K562 (cell line): ENCODE measurements at regions not wholly inside any gene's neighbourhood (a gene's known extent, or its start where the extent isn't known, plus 50 kb on each side); places are given as distances from the start of the nearest gene placed in this dataset.

Experiments
- ATAC-seq: fragments of 200-7000 bp; cut with Tn5 transposase; 3 replicates; pipeline ENCODE4 v1.9.1; 2020; ENCODE audit warnings: moderate library complexity
- BruUV-seq: library from RNA; stranded (reverse); fragments of 400-500 nt; replicated peaks from 2 replicates; lab custom pipeline; 2021; lab: Mats Ljungman, UMichigan
- CTCF ChIA-PET: fragments of 300-600 bp; formaldehyde crosslinking; extraction: SDS; loops from one replicate; lab custom pipeline; 2021; ENCODE audit warnings: low intra/inter-chr PET ratio; lab: Yijun Ruan, JAX
- POLR2A ChIA-PET: fragments of 300-600, 350-650 bp; sonication (Branson Sonifier 250); formaldehyde crosslinking; extraction: SDS; loops from one replicate; lab custom pipeline; 2021; ENCODE audit warnings: antibody characterized with exemption, inconsistent platforms; lab: Yijun Ruan, JAX
- DNase-seq, 4 experiments: peaks; one replicate each; pipeline versions ENCODE4 v3.0.0 to v3.0.0-alpha.2; 2011 to 2018; ENCODE audit warnings: low spot score in 3 of 4, mixed read lengths in 3 of 4; ENCODE audit errors: extremely low read depth in 1 of 4
- FAIRE-seq: peaks from 2 replicates; lab custom pipeline; 2011; peaks lifted over from hg19 to GRCh38; lab: Jason Lieb, UNC
- H2AFZ ChIP-seq: 2 replicates; pipeline ENCODE4 v1.6.0; 2011; ENCODE audit warnings: low read depth, low read length, control low read depth, inconsistent platforms
- H3K27ac ChIP-seq: fragments of 200-600 bp; 3 replicates; pipeline ENCODE4 v1.8.0; 2011; ENCODE audit warnings: low read depth, mild to moderate bottlenecking, control low read depth, inconsistent platforms, low read length, moderate library complexity, mixed read lengths; ENCODE audit errors: extremely low read depth
- H3K27me3 ChIP-seq, 2 experiments: fragments of 300-600 bp in 1 of 2; 2 replicates in 1 of 2; 3 replicates in 1 of 2; pipeline versions ENCODE4 v1.6.0 to v1.8.0; 2011; ENCODE audit warnings: inconsistent platforms in 2 of 2, low read length in 2 of 2, mild to moderate bottlenecking in 1 of 2, mixed read lengths in 1 of 2, moderate library complexity in 1 of 2; ENCODE audit not compliant: control insufficient read depth in 2 of 2, insufficient read depth in 2 of 2
- H3K36me3 ChIP-seq: fragments of 300-600 bp; 3 replicates; pipeline ENCODE4 v1.8.0; 2011; ENCODE audit warnings: mild to moderate bottlenecking, low read length, inconsistent platforms; ENCODE audit not compliant: control insufficient read depth, insufficient read depth
- H3K4me1 ChIP-seq, 2 experiments: fragments of 200-600 bp in 1 of 2; replicated peaks in 1 of 2; 2 replicates in 1 of 2; 3 replicates in 1 of 2; pipeline versions ENCODE4 v1.5.1 to v1.8.0; 2011; ENCODE audit warnings: inconsistent platforms in 2 of 2, low read length in 2 of 2, mild to moderate bottlenecking in 1 of 2, mixed read lengths in 1 of 2, moderate library complexity in 1 of 2; ENCODE audit not compliant: control insufficient read depth in 2 of 2, insufficient read depth in 2 of 2
- H3K4me2 ChIP-seq: 2 replicates; pipeline ENCODE4 v1.6.1; 2011; ENCODE audit warnings: low read length, control low read depth, inconsistent platforms, mixed read lengths; ENCODE audit not compliant: insufficient read depth
- H3K4me3 ChIP-seq: fragments of 200-600 bp; sonication (generic), shearing (Covaris generic); 2 replicates; pipeline ENCODE4 v1.5.1; 2016; ENCODE audit warnings: control low read depth, inconsistent platforms
- H3K79me2 ChIP-seq: fragments of 200-600 bp; 3 replicates; pipeline ENCODE4 v1.8.0; 2011; ENCODE audit warnings: low read length, inconsistent platforms; ENCODE audit not compliant: control insufficient read depth, insufficient read depth
- H3K9ac ChIP-seq, 2 experiments: 2 replicates each; pipeline versions ENCODE4 v1.6.0 to v1.6.1; 2011; ENCODE audit warnings: low read depth in 2 of 2, low read length in 2 of 2, control low read depth in 1 of 2, inconsistent platforms in 1 of 2, mild to moderate bottlenecking in 1 of 2, mixed read lengths in 1 of 2; ENCODE audit not compliant: insufficient read depth in 1 of 2
- H3K9me1 ChIP-seq: one replicate; pipeline ENCODE4 v1.6.0; 2011; ENCODE audit warnings: inconsistent platforms, mild to moderate bottlenecking, low read length, moderate library complexity; ENCODE audit not compliant: control insufficient read depth, insufficient read depth
- H3K9me3 ChIP-seq: replicated peaks from 2 replicates; pipeline ENCODE4 v1.5.1; 2011; ENCODE audit warnings: low read depth, low read length, inconsistent platforms; ENCODE audit not compliant: control insufficient read depth, insufficient read depth
- H4K20me1 ChIP-seq: replicated peaks from 2 replicates; pipeline ENCODE4 v1.6.1; 2011; ENCODE audit warnings: low read length, inconsistent platforms, mixed read lengths; ENCODE audit not compliant: control insufficient read depth, insufficient read depth
- DIDO1 ChIP-seq: fragments of 450-650 bp; IDR thresholded peaks from 2 replicates; pipeline ENCODE4 v1.6.1; 2016; ENCODE audit warnings: low read depth, missing biosample characterization, missing genetic modification characterization
- FOXO4 ChIP-seq: fragments of 450-650 bp; formaldehyde crosslinking; IDR thresholded peaks from 2 replicates; pipeline ENCODE4 v1.4.0; 2020; ENCODE audit warnings: mild to moderate bottlenecking, moderate library complexity
- GTF2B ChIP-seq: IDR thresholded peaks from 2 replicates; pipeline ENCODE4 v1.6.1; 2011; ENCODE audit not compliant: insufficient read length; ENCODE audit errors: extremely low read depth
- HDAC2 ChIP-seq: fragments of 450-650 bp; IDR thresholded peaks from 2 replicates; pipeline ENCODE4 v1.6.1; 2016; ENCODE audit warnings: mild to moderate bottlenecking
- HNRNPUL1 ChIP-seq: fragments of 200-400 bp; formaldehyde crosslinking; IDR thresholded peaks from 2 replicates; pipeline ENCODE4 v1.6.1; 2017; ENCODE audit warnings: low read length
- ILF3 ChIP-seq: fragments of 450-650 bp; IDR thresholded peaks from 2 replicates; pipeline ENCODE4 v1.6.1; 2018; ENCODE audit warnings: antibody characterized with exemption, mild to moderate bottlenecking, moderate library complexity, borderline replicate concordance
- NUFIP1 ChIP-seq: fragments of 450-650 bp; IDR thresholded peaks from 2 replicates; pipeline ENCODE4 v1.6.1; 2018; ENCODE audit not compliant: partially characterized antibody
- PBX2 ChIP-seq, 2 experiments: IDR thresholded peaks in 1 of 2; conservative IDR thresholded peaks in 1 of 2; 2 replicates each; pipeline ENCODE4 v1.6.1; 2016; ENCODE audit warnings: low read depth in 2 of 2, mild to moderate bottlenecking in 1 of 2, missing compliant biosample characterization in 1 of 2, missing genetic modification characterization in 1 of 2, moderate library complexity in 1 of 2
- PHB2 ChIP-seq: fragments of 450-650 bp; IDR thresholded peaks from 2 replicates; pipeline ENCODE4 v1.6.1; 2017; ENCODE audit warnings: low read depth
- RREB1 ChIP-seq: fragments of 250-450 bp; sonication (Bioruptor Pico); IDR thresholded peaks from 2 replicates; pipeline ENCODE4 v1.4.0; 2020
- ZNF583 ChIP-seq: fragments of 250-450 bp; sonication (Bioruptor Pico); IDR thresholded peaks from 2 replicates; pipeline ENCODE4 v1.4.0; 2020
- ZNF707 ChIP-seq: fragments of 250-450 bp; sonication (Bioruptor Pico); conservative IDR thresholded peaks from 2 replicates; pipeline ENCODE4 v1.8.0; 2022; ENCODE audit warnings: inconsistent platforms, mild to moderate bottlenecking, moderate library complexity
- ZSCAN32 ChIP-seq: fragments of 450-650 bp; formaldehyde crosslinking; IDR thresholded peaks from 2 replicates; pipeline ENCODE4 v1.4.0; 2020; ENCODE audit warnings: mild to moderate bottlenecking, moderate library complexity
- in situ Hi-C: fragments of 300-500 bp; cut with MboI; formaldehyde crosslinking; loops from 4 replicates; pipeline ENCODE4 v1.15.0; 2018; ENCODE audit warnings: inconsistent platforms, mixed read lengths
- intact Hi-C: fragments of 100-400 bp; cut with micrococcal nuclease; formaldehyde crosslinking; loops from 2 replicates; pipeline ENCODE4 v1.14.2; 2022

- ATAC-seq, result no peak
- FAIRE-seq, result no peak
Observed at GRCh38 chr10:44161184-44161583, 223.7 kb downstream of the CXCL12 start.

More at GRCh38 chr10:44161184-44161583, 223.7 kb downstream of the CXCL12 start:
- TF ChIP-seq NUFIP1 (no peak), DIDO1 (tag) (no peak), ZSCAN32 (no peak), HNRNPUL1 (no peak), PBX2 (CRISPR knock-in tag; IDR thresholded peaks at IDR 0.05; ENCODE audit: low read depth) (no peak), PBX2 (tag; conservative IDR thresholded peaks at IDR 0.05; ENCODE audit: low read depth) (no peak), FOXO4 (CRISPR knock-in tag) (no peak), HDAC2 (no peak), ILF3 (no peak), PHB2 (no peak), ZNF583 (CRISPR knock-in tag) (no peak), RREB1 (CRISPR knock-in tag) (no peak), GTF2B (no peak), ZNF707 (no peak)
- DNase-seq, result no peak
- H4K20me1 ChIP-seq, result no peaks in the 10 kb centered on the region
- no peaks in the 10 kb centered on the region for H3K9me3 ChIP-seq
- CTCF ChIA-PET, result no interaction called here
- no peak overlapping the region for H3K9ac ChIP-seq
- no peaks in the 10 kb centered on the region for H3K9me1 ChIP-seq
- H3K27me3 ChIP-seq, result no peaks in the 10 kb centered on the region
- in situ Hi-C loops, result no loop called here
- H3K27ac ChIP-seq, result no peak overlapping the region
- no peaks in the 10 kb centered on the region for H3K36me3 ChIP-seq
- no peaks in the 10 kb centered on the region for H3K4me1 ChIP-seq
- POLR2A ChIA-PET, result no interaction called here
- intact Hi-C loops, result no loop called here
- BruUV-seq, result no TSS peak
- H3K4me3 ChIP-seq, result no peak overlapping the region
- no peak overlapping the region for H3K4me2 ChIP-seq
- H3K79me2 ChIP-seq, result no peaks in the 10 kb centered on the region
- no peak overlapping the region for H2AFZ ChIP-seq
